CD14-positive monocyte (primary cell): ENCODE measurements at regions not wholly inside any gene's neighbourhood (a gene's known extent, or its start where the extent isn't known, plus 50 kb on each side); places are given as distances from the start of the nearest gene placed in this dataset.
A peak's percentile ranks its signal among the peaks of the same experiment; 100 is the strongest.

Experiments
- DNase-seq, 3 donors: peaks; one replicate each; pipeline ENCODE4 v3.0.0-alpha.2; 2011 to 2022
- H2AFZ ChIP-seq: 2 replicates; pipeline ENCODE4 v1.6.0; 2012; ENCODE audit warnings: mild to moderate bottlenecking, low read depth, low read length, inconsistent platforms; ENCODE audit not compliant: insufficient read depth, poor library complexity, severe bottlenecking
- H3K27ac ChIP-seq, 2 donors: 1 replicate in 1 of 2; 2 replicates in 1 of 2; pipeline ENCODE4 v1.5.1; 2012 to 2013; ENCODE audit warnings: low read length in 2 of 2, control low read depth in 1 of 2, inconsistent platforms in 1 of 2, low read depth in 1 of 2, mild to moderate bottlenecking in 1 of 2
- H3K27me3 ChIP-seq, 2 donors: one replicate each; pipeline versions ENCODE4 v1.6.0 to v1.6.1; 2011 to 2013; ENCODE audit warnings: low read length in 2 of 2; ENCODE audit not compliant: control insufficient read depth in 2 of 2, insufficient read depth in 2 of 2
- H3K36me3 ChIP-seq, 2 donors: replicated peaks in 1 of 2; 1 replicate in 1 of 2; 2 replicates in 1 of 2; pipeline versions ENCODE4 v1.5.1 to v1.6.1; 2012 to 2013; ENCODE audit warnings: low read length in 2 of 2, control low read depth in 1 of 2, inconsistent platforms in 1 of 2, mild to moderate bottlenecking in 1 of 2; ENCODE audit not compliant: insufficient read depth in 2 of 2, control insufficient read depth in 1 of 2
- H3K4me1 ChIP-seq, 2 donors: 1 replicate in 1 of 2; 2 replicates in 1 of 2; pipeline versions ENCODE4 v1.5.1 to v1.6.1; 2012 to 2013; ENCODE audit warnings: low read length in 2 of 2, control low read depth in 1 of 2, inconsistent platforms in 1 of 2, mild to moderate bottlenecking in 1 of 2, moderate library complexity in 1 of 2; ENCODE audit not compliant: insufficient read depth in 2 of 2, control insufficient read depth in 1 of 2
- H3K4me2 ChIP-seq: replicated peaks from 2 replicates; pipeline ENCODE3; 2012; ENCODE audit warnings: low read length, moderate library complexity, mild to moderate bottlenecking; ENCODE audit not compliant: poor library complexity, severe bottlenecking; ENCODE audit errors: extremely low read depth
- H3K4me3 ChIP-seq, 3 experiments: fragments of 200-600 bp in 1 of 3; sonication (generic) in 1 of 3; replicated peaks in 1 of 3; 1 replicate in 2 of 3; 2 replicates in 1 of 3; pipeline ENCODE4 v1.5.1; 2011 to 2013; ENCODE audit warnings: low read length in 3 of 3, mild to moderate bottlenecking in 3 of 3, control low read depth in 2 of 3, low read depth in 2 of 3, inconsistent platforms in 1 of 3, moderate library complexity in 1 of 3
- H3K79me2 ChIP-seq: 2 replicates; pipeline ENCODE4 v1.6.0; 2012; ENCODE audit warnings: mild to moderate bottlenecking, control low read depth, inconsistent platforms, low read length, moderate library complexity; ENCODE audit not compliant: insufficient read depth
- H3K9ac ChIP-seq: 2 replicates; pipeline ENCODE4 v1.6.0; 2017; ENCODE audit warnings: low read length, mild to moderate bottlenecking; ENCODE audit not compliant: insufficient read depth, poor library complexity, severe bottlenecking
- H3K9me3 ChIP-seq, 2 donors: replicated peaks in 1 of 2; 1 replicate in 1 of 2; 2 replicates in 1 of 2; pipeline versions ENCODE4 v1.5.1 to v1.6.1; 2012 to 2013; ENCODE audit warnings: low read length in 2 of 2, control low read depth in 1 of 2; ENCODE audit not compliant: control insufficient read depth in 1 of 2, insufficient read depth in 1 of 2
- H4K20me1 ChIP-seq: 2 replicates; pipeline ENCODE4 v1.6.0; 2012; ENCODE audit warnings: mild to moderate bottlenecking, low read length, control low read depth, moderate library complexity; ENCODE audit not compliant: insufficient read depth
- H3K27ac Mint-ChIP-seq, 7 donors: one replicate each; pipeline ENCODE4 v1.8.0; 2020; ENCODE audit warnings: mild to moderate bottlenecking in 7 of 7, mixed read lengths in 7 of 7, moderate library complexity in 6 of 7, inconsistent platforms in 2 of 7
- H3K27me3 Mint-ChIP-seq, 3 donors: one replicate each; pipeline ENCODE4 v1.8.0; 2021 to 2022; ENCODE audit warnings: low read depth in 3 of 3, mild to moderate bottlenecking in 3 of 3, mixed read lengths in 3 of 3, moderate library complexity in 3 of 3, inconsistent platforms in 1 of 3
- H3K36me3 Mint-ChIP-seq, 2 donors: one replicate each; pipeline ENCODE4 v1.8.0; 2020; ENCODE audit warnings: mixed read lengths in 2 of 2, inconsistent platforms in 1 of 2, mild to moderate bottlenecking in 1 of 2
- H3K4me1 Mint-ChIP-seq: one replicate; pipeline ENCODE4 v1.8.0; 2020; ENCODE audit warnings: mild to moderate bottlenecking, mixed read lengths
- H3K4me3 Mint-ChIP-seq, 2 donors: one replicate each; pipeline ENCODE4 v1.8.0; 2020; ENCODE audit warnings: mild to moderate bottlenecking in 2 of 2, mixed read lengths in 2 of 2, moderate library complexity in 1 of 2
- H3K9me3 Mint-ChIP-seq, 7 donors: one replicate each; pipeline ENCODE4 v1.8.0; 2020 to 2022; ENCODE audit warnings: mixed read lengths in 7 of 7, mild to moderate bottlenecking in 6 of 7, moderate library complexity in 6 of 7, inconsistent platforms in 2 of 7
- WGBS: methylation state at CpG from one replicate; pipeline ENCODE4 v1.1.5; 2013; ENCODE audit warnings: missing lambda C conversion rate; ENCODE audit not compliant: insufficient coverage; 5-methylcytosine and 5-hydroxymethylcytosine counted together
- intact Hi-C, 2 donors: fragments of 100-400 bp; cut with micrococcal nuclease; formaldehyde crosslinking; loops; one replicate each; pipeline versions ENCODE4 v1.15.0 to v1.15.1; 2023
- TF ChIP-seq, protein P1 (sequence below): fragments of 200-600 bp; IDR thresholded peaks from one replicate; pipeline ENCODE4 v1.8.0; 2022; ENCODE audit warnings: antibody characterized with exemption, mild to moderate bottlenecking

DNA sequence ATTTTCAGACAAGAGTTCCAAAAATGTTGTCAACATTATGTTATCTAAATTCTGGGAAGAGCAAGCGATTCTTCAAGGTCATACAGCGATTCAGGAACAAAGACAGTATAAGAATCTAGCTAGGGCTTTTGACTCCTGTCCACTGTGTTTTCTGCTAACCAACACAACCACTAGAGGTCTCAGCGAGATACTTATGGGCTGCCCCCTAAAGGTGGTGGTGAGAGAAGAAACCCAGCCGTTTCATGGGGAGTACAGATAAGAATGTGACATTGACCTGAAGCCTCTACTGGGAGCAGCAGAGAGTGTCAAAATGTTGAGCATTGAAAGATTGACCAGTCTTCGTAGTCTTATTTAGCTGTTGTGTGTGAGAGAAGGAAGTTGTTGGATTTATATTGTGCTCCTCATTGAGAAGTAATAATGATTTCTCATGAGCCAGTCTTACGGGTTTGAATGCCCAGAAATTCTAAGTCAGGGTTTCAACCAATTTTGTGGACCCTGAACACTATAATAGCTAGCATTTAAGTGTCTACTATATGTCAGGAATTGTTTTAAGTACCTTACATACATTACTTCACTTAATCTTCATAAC is 168.3 kb downstream of the SPRY1 start:
- Mint-ChIP-seq H3K36me3 (no peaks in the 10 kb centered on the region), H3K27me3 (peaks cover 0 to 5% (median 0%) of the 10 kb centered on the region in 3 donors), H3K27ac (peak overlapping the region in 1 of 7 donors; percentile 52), H3K4me3 (no peak overlapping the region), H3K4me1 (peaks cover 4% of the 10 kb centered on the region), H3K9me3 (peaks cover 0 to 3% (median 0%) of the 10 kb centered on the region in 7 donors)
- H3K27me3 ChIP-seq: no peaks in the 10 kb centered on the region
- no peak overlapping the region for H3K4me3 ChIP-seq
- TF ChIP-seq, protein P1, sequence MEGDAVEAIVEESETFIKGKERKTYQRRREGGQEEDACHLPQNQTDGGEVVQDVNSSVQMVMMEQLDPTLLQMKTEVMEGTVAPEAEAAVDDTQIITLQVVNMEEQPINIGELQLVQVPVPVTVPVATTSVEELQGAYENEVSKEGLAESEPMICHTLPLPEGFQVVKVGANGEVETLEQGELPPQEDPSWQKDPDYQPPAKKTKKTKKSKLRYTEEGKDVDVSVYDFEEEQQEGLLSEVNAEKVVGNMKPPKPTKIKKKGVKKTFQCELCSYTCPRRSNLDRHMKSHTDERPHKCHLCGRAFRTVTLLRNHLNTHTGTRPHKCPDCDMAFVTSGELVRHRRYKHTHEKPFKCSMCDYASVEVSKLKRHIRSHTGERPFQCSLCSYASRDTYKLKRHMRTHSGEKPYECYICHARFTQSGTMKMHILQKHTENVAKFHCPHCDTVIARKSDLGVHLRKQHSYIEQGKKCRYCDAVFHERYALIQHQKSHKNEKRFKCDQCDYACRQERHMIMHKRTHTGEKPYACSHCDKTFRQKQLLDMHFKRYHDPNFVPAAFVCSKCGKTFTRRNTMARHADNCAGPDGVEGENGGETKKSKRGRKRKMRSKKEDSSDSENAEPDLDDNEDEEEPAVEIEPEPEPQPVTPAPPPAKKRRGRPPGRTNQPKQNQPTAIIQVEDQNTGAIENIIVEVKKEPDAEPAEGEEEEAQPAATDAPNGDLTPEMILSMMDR: peak; percentile 93
- no peaks in the 10 kb centered on the region for H3K79me2 ChIP-seq
- H3K4me2 ChIP-seq: no peak overlapping the region
- no peak overlapping the region for H3K27ac ChIP-seq
- peak; percentile 55 to 77 (median 74) for DNase-seq
- H3K9me3 ChIP-seq: no peaks in the 10 kb centered on the region
- no peaks in the 10 kb centered on the region for H3K36me3 ChIP-seq
- H3K4me1 ChIP-seq: no peaks in the 10 kb centered on the region
- no peak overlapping the region for H2AFZ ChIP-seq
- H3K9ac ChIP-seq: no peak overlapping the region
- H4K20me1 ChIP-seq: no peaks in the 10 kb centered on the region
- 0% methylated on average over 2 of the region's 6 CpGs for WGBS
- intact Hi-C loops: loop anchor here in 1 of 2 donors (10.0 kb wide), 1 partner anchor 100 kb away; no protein-coding TSS in a partner anchor

DNA sequence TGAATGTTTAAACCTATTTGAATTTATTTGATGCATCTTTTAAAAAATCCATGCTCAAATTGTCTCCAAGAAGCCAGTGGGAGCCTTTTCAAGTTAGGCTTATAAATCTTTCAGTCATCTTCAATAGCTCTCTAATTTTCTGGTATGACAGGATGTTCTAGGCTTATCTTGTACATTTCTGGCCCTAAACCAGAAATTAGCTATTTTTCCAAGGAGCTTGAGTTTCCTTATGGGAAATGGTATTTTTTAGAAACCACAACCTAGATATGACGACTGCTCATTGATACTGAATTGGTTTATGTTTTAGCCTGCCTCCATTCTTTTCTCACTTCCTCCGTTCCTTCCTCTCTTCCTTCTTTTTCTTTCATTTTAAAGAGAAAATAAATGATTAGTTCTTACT is 172.3 kb downstream of the SPRY1 start:
- Histone ChIP-seq H3K36me3 (no peaks in the 10 kb centered on the region), H3K4me2 (no peak overlapping the region), H2AFZ (no peak overlapping the region), H3K9ac (no peak overlapping the region), H3K27ac (no peak overlapping the region), H3K27me3 (no peaks in the 10 kb centered on the region), H3K9me3 (no peaks in the 10 kb centered on the region), H3K4me1 (no peaks in the 10 kb centered on the region), H4K20me1 (no peaks in the 10 kb centered on the region), H3K79me2 (no peaks in the 10 kb centered on the region), H3K4me3 (no peak overlapping the region)
- Mint-ChIP-seq H3K4me1 (peaks cover 4% of the 10 kb centered on the region), H3K27me3 (peaks cover 0 to 3% (median 3%) of the 10 kb centered on the region in 3 donors), H3K36me3 (no peaks in the 10 kb centered on the region), H3K9me3 (peaks cover 0 to 3% (median 0%) of the 10 kb centered on the region in 7 donors), H3K27ac (no peak overlapping the region), H3K4me3 (no peak overlapping the region)
- intact Hi-C loops: loop anchor here in 1 of 2 donors (10.0 kb wide), 1 partner anchor 96 kb away; no protein-coding TSS in a partner anchor
- DNase-seq: no peak
- WGBS: no CpG with 5 or more reads among the region's 2 CpGs
- TF ChIP-seq, protein P1: no peak
